Ovary (tissue), 7 donors: ENCODE measurements at regions not wholly inside any gene's neighbourhood (a gene's known extent, or its start where the extent isn't known, plus 50 kb on each side); places are given as distances from the start of the nearest gene placed in this dataset.

Source experiments
- DNase-seq, 5 donors: peaks; one replicate each; pipeline ENCODE4 v3.0.0-alpha.2; 2019 to 2020
- H3K27ac ChIP-seq, 2 donors: fragments of 200-600 bp; one replicate each; pipeline versions ENCODE4 v1.5.1 to v1.8.0; 2019 to 2022
- H3K27me3 ChIP-seq: fragments of 200-600 bp; one replicate; pipeline ENCODE4 v1.8.0; 2022
- H3K36me3 ChIP-seq: fragments of 200-600 bp; sonication (generic); one replicate; pipeline ENCODE4 v1.5.1; 2019
- H3K4me1 ChIP-seq: one replicate; pipeline ENCODE4 v1.8.1; 2013; ENCODE audit warnings: mild to moderate bottlenecking, moderate library complexity; ENCODE audit not compliant: insufficient read depth
- H3K4me3 ChIP-seq: fragments of 200-600 bp; sonication (generic); one replicate; pipeline ENCODE4 v1.5.1; 2017
- H3K9me3 ChIP-seq, 2 donors: fragments of 200-600 bp in 1 of 2; sonication (generic) in 1 of 2; one replicate each; pipeline versions ENCODE4 v1.5.1 to v1.8.1; 2013 to 2019; ENCODE audit warnings: mild to moderate bottlenecking in 1 of 2, moderate library complexity in 1 of 2
- EP300 ChIP-seq: sonication (generic); formaldehyde crosslinking; IDR thresholded peaks from one replicate; pipeline ENCODE4 v1.6.1; 2017; ENCODE audit warnings: antibody characterized with exemption
- POLR2A ChIP-seq: fragments of 450-650 bp; IDR thresholded peaks from one replicate; pipeline ENCODE4 v1.6.1; 2017; ENCODE audit warnings: antibody characterized with exemption, mild to moderate bottlenecking, moderate library complexity
- WGBS, 3 donors: extraction: QIAGEN DNeasy Blood & Tissue Kit in 1 of 3; methylation state at CpG; one replicate each; pipeline versions ENCODE4 v1.1.5 to v1.1.7; 2013 to 2017; 5-methylcytosine and 5-hydroxymethylcytosine counted together
- intact Hi-C, 4 donors: fragments of 100-400 bp; cut with DNase I; formaldehyde crosslinking; loops; one replicate each; pipeline versions ENCODE4 v1.11.0 to v1.15.1; 2022 to 2023
- TF ChIP-seq, protein P1 (sequence below), 3 donors: fragments of 450-650 bp in 2 of 3; fragments of 200-600 bp in 1 of 3; IDR thresholded peaks; one replicate each; pipeline versions ENCODE4 v1.5.1 to v1.8.0; 2016 to 2022; ENCODE audit warnings: antibody characterized with exemption in 3 of 3, mild to moderate bottlenecking in 1 of 3
- donor health status: DM: no; HTN: no; CAD: no; lungs with moderate emphysema.
- donor health status: DM: no; HTN: no; CAD: no.
- donor health status: Bipolar disorder and iron deficiency.
- donor health status: DM: no; HTN: no; CAD: no.
- donor health status: DM: yes; HTN: yes; CAD: no.

DNA sequence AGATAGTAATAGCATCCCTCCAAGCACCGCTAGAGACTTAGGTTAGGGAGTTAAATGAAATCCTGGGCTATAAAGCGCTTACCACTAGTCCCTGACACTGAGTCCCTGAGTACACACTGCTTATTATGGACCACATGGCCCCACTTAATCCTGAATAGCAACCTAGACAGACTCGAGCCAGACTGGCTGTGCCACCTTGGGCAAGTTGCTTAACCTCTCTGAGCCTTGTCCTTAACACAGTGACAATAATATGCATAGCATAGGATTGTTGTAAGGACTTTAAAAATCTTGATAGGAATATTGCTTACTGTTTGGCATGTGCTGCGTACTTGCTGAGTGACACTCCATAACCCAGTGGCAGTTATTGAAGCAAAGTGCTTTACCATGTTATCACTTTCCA lies 125.6 kb upstream of the SASH1 start:
- H3K4me3 ChIP-seq = no peak overlapping the region
- TF ChIP-seq POLR2A (no peak), EP300 (no peak)
- TF ChIP-seq, protein P1, sequence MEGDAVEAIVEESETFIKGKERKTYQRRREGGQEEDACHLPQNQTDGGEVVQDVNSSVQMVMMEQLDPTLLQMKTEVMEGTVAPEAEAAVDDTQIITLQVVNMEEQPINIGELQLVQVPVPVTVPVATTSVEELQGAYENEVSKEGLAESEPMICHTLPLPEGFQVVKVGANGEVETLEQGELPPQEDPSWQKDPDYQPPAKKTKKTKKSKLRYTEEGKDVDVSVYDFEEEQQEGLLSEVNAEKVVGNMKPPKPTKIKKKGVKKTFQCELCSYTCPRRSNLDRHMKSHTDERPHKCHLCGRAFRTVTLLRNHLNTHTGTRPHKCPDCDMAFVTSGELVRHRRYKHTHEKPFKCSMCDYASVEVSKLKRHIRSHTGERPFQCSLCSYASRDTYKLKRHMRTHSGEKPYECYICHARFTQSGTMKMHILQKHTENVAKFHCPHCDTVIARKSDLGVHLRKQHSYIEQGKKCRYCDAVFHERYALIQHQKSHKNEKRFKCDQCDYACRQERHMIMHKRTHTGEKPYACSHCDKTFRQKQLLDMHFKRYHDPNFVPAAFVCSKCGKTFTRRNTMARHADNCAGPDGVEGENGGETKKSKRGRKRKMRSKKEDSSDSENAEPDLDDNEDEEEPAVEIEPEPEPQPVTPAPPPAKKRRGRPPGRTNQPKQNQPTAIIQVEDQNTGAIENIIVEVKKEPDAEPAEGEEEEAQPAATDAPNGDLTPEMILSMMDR (IDR thresholded peaks at IDR 0.05) = no peak
- 93 to 95% (median 93%) methylated on average over 4 of the region's 4 CpGs for WGBS, 3 donors
- intact Hi-C loops = no loop called here
- H3K9me3 ChIP-seq = no peaks in the 10 kb centered on the region
- no peak for DNase-seq
- no peak overlapping the region for H3K27ac ChIP-seq
- H3K36me3 ChIP-seq = no peaks in the 10 kb centered on the region
- H3K27me3 ChIP-seq = no peaks in the 10 kb centered on the region
- peaks cover 1% of the 10 kb centered on the region for H3K4me1 ChIP-seq

DNA sequence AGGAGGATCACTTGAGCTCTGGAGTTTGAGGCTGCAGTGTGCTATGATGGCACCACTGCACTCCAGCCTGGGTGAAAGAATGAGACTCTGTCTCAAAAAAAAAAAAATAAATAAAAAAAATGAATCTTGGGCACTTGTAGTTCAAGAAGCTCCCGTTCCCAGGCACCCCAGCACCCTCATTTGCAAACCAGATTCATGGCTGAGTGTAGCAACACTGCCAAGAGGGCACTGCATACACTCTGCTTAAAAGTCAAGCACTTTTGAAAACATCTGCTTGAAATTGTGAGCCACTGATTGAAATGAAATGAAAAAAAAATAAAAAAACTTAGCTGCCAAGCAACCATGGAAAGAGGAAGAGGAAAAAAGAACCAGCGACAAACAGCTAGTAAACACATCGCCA lies 124.7 kb upstream of the SASH1 start:
- DNase-seq = no peak
- H3K4me1 ChIP-seq = peaks cover 1% of the 10 kb centered on the region
- no peak overlapping the region for H3K4me3 ChIP-seq
- TF ChIP-seq EP300 (no peak), POLR2A (no peak)
- TF ChIP-seq, protein P1 (IDR thresholded peaks at IDR 0.05) = no peak
- no peaks in the 10 kb centered on the region for H3K9me3 ChIP-seq
- intact Hi-C loops = no loop called here
- WGBS, 3 donors = 88 to 93% (median 92%) methylated on average over 3 of the region's 3 CpGs
- H3K36me3 ChIP-seq = no peaks in the 10 kb centered on the region
- H3K27ac ChIP-seq = no peak overlapping the region
- no peaks in the 10 kb centered on the region for H3K27me3 ChIP-seq

DNA sequence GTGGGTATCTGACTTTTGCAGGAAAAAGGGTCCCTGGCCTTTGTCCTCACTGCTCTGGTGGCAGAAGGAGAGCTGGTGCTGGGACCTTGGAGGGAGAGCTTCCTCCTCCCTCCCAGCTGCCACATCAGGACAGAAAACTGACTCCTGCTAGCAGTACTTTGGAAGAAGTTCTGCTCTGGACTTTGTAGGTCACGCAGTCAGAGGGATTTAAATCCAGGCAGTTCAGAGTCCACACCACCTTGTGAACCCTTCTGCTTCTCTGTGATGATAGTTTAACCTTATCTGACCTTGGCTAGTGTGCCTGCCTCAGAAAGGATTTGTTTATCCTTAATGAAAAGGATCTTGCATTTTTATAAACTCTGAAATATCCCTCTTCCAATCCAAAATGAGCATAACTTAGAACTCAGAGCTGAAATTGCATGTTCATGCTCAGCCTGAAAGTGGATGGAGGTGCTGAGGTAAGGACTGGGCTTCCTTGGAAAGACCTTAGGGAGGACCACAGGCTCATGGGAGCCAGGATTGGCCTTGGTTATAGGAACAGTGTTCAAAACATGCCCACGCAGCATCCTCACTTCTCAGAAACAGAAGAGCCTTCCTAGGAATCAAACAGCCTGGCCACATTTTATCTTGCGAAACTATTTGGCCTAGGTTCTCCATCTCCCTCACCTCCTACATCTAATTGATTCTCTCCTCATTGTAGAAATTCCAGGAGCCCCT lies 123.9 kb upstream of the SASH1 start:
- Histone ChIP-seq H3K9me3 (no peaks in the 10 kb centered on the region), H3K36me3 (no peaks in the 10 kb centered on the region), H3K27me3 (no peaks in the 10 kb centered on the region), H3K4me1 (peaks cover 1% of the 10 kb centered on the region), H3K4me3 (no peak overlapping the region), H3K27ac (no peak overlapping the region)
- TF ChIP-seq EP300 (no peak), POLR2A (no peak)
- TF ChIP-seq, protein P1 (IDR thresholded peaks at IDR 0.05) = no peak
- 55 to 68% (median 61%) methylated on average over 3 of the region's 3 CpGs for WGBS, 3 donors
- intact Hi-C loops = no loop called here
- no peak for DNase-seq

DNA sequence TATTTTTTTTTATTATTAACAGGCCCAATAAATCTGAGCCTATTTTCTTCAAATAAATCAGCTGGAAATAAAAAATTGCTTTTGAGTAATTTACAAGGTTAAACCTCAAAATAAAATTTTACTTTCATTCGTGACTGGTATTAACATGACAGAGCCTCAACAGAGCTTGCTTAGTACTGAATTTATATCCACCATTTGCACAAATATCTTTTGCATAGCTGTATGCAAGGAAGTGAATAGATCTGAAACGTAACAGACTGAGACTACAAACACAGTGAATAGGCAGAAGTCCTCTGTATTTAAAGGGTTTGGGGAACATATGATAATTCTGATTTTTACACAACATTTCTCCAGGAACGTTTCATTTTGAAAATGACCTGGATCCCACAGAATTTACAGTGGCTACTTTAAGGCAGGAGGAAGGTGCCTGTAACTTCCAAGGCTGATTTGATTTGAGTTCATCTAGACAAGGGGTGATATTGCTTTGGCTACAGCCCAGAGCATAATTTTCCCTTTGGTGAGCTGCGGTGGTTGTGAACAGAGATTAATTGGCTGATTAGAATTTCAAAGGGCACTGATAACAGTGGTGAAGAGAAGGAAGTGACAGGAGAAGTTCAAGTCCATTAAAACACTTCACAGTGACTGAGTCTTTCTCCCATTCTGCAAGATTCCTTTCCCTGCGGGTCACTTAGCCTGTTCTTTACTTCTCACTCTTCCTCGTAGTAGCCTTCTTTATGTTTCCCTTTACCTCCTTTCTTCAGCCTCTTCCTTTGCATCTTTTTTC lies 121.2 kb upstream of the SASH1 start:
- H3K27ac ChIP-seq = no peak overlapping the region
- H3K27me3 ChIP-seq = no peaks in the 10 kb centered on the region
- no peak for DNase-seq
- intact Hi-C loops = no loop called here
- H3K4me3 ChIP-seq = no peak overlapping the region
- peaks cover 1% of the 10 kb centered on the region for H3K4me1 ChIP-seq
- TF ChIP-seq EP300 (no peak), POLR2A (no peak)
- TF ChIP-seq, protein P1 (IDR thresholded peaks at IDR 0.05) = no peak
- whole genome bisulfite sequencing, 3 donors = 72 to 75% (median 73%) methylated on average over 6 of the region's 6 CpGs
- H3K9me3 ChIP-seq = no peaks in the 10 kb centered on the region
- no peaks in the 10 kb centered on the region for H3K36me3 ChIP-seq
